Lower leg skin (tissue), 4 donors: ENCODE measurements at regions not wholly inside any gene's neighbourhood (a gene's known extent, or its start where the extent isn't known, plus 50 kb on each side); places are given as distances from the start of the nearest gene placed in this dataset.

Experiments
- DNase-seq, 2 donors: peaks; one replicate each; pipeline ENCODE4 v3.0.0-alpha.2; 2019; ENCODE audit warnings: low spot score in 2 of 2
- H3K4me3 ChIP-seq: fragments of 200-600 bp; sonication (generic); 2 replicates; pipeline ENCODE4 v1.5.1; 2017; ENCODE audit warnings: mild to moderate bottlenecking, low read depth; ENCODE audit not compliant: poor library complexity, severe bottlenecking
- CTCF ChIP-seq, 3 donors: fragments of 450-650 bp; IDR thresholded peaks; one replicate each; pipeline ENCODE4 v1.5.1; 2016; ENCODE audit warnings: antibody characterized with exemption in 3 of 3, mild to moderate bottlenecking in 3 of 3, moderate library complexity in 2 of 3
- POLR2A ChIP-seq, 2 donors: fragments of 450-650 bp; IDR thresholded peaks; one replicate each; pipeline ENCODE4 v1.6.1; 2016 to 2017; ENCODE audit warnings: antibody characterized with exemption in 2 of 2, mild to moderate bottlenecking in 1 of 2, moderate library complexity in 1 of 2
- WGBS, 2 donors: methylation state at CpG; one replicate each; pipeline ENCODE4 v1.1.5; 2018; 5-methylcytosine and 5-hydroxymethylcytosine counted together
- intact Hi-C: fragments of 100-400 bp; cut with DNase I; formaldehyde crosslinking; loops from one replicate; pipeline ENCODE4 v1.15.0; 2023; ENCODE audit warnings: low total_unique reads

GRCh38 chr10:8206882-8207281 is 152.4 kb downstream of the GATA3 start:
- intact Hi-C loops = no loop called here
- no peak overlapping the region for H3K4me3 ChIP-seq
- no peak for DNase-seq
- TF ChIP-seq POLR2A (IDR thresholded peaks at IDR 0.05) = no peak
- no peak for TF ChIP-seq CTCF (IDR thresholded peaks at IDR 0.05)

GRCh38 chr10:8211631-8212030 is 157.1 kb downstream of the GATA3 start:
- no peak overlapping the region for H3K4me3 ChIP-seq
- intact Hi-C loops = no loop called here
- no peak for TF ChIP-seq CTCF (IDR thresholded peaks at IDR 0.05)
- TF ChIP-seq POLR2A (IDR thresholded peaks at IDR 0.05) = no peak
- DNase-seq = no peak
- WGBS, 2 donors = 81 to 84% methylated on average over 4 of the region's 4 CpGs

- intact Hi-C loops = no loop called here
- TF ChIP-seq CTCF (IDR thresholded peaks at IDR 0.05) (no peak), POLR2A (IDR thresholded peaks at IDR 0.05) (no peak)
- DNase-seq = no peak
- no peak overlapping the region for H3K4me3 ChIP-seq
- WGBS, 2 donors = 85 to 87% methylated on average over 2 of the region's 2 CpGs
These were observed 159.2 kb downstream of the GATA3 start for GRCh38 chr10:8213735-8214134.

GRCh38 chr10:8214587-8214986 is 160.1 kb downstream of the GATA3 start:
- WGBS, 2 donors = 76 to 84% methylated on average over 4 of the region's 4 CpGs
- DNase-seq = no peak
- no peak for TF ChIP-seq CTCF (IDR thresholded peaks at IDR 0.05)
- intact Hi-C loops = no loop called here
- H3K4me3 ChIP-seq = no peak overlapping the region

- no peak for TF ChIP-seq POLR2A (IDR thresholded peaks at IDR 0.05)
- no peak for TF ChIP-seq CTCF (IDR thresholded peaks at IDR 0.05)
- no peak for DNase-seq
- intact Hi-C loops = no loop called here
- H3K4me3 ChIP-seq = no peak overlapping the region
These were observed 162.4 kb downstream of the GATA3 start for GRCh38 chr10:8216893-8217292.

- H3K4me3 ChIP-seq = no peak overlapping the region
- intact Hi-C loops = no loop called here
- WGBS, 2 donors = 78 to 84% methylated on average over 6 of the region's 6 CpGs
- TF ChIP-seq POLR2A (IDR thresholded peaks at IDR 0.05) = no peak
- TF ChIP-seq CTCF (IDR thresholded peaks at IDR 0.05) = no peak
- DNase-seq = no peak
These were observed 167.0 kb downstream of the GATA3 start for GRCh38 chr10:8221451-8221850.
